ENCODE measurements at regions not wholly inside any gene's neighbourhood (a gene's known extent, or its start where the extent isn't known, plus 50 kb on each side); places are given as distances from the start of the nearest gene placed in this dataset.

DNA sequence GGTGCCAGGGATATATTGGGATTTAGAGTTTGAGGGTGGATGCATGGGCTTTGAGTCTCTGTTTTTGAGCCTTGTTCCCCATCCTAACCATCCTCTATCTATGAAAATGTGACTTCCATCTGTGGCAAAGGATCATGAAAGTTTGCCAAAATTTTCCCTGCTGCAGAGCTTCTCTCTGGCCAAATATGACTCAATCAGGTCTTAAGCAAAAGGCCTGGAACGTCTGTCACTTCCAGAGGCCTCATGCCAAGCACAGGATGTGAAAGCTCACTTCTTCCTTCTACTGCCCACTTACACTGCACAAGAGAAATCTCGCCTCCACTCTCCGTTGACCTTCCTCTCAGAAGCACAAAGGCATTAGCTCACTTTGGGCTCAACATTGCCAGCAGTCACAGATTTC is 696.9 kb upstream of the NRP1 start:
- Histone ChIP-seq H3K4me3 (replicated peaks; ENCODE audit: insufficient read depth, low read length) (no peak overlapping the region), H3K27me3 (ENCODE audit: insufficient read depth, poor library complexity, severe bottlenecking) (no peaks in the 10 kb centered on the region), H3K27ac (replicated peaks) (no peak overlapping the region)
- no peak for DNase-seq (ENCODE audit: low read depth in 1 of 2, low spot score in 1 of 2)
- TF ChIP-seq GABPA (IDR thresholded peaks at IDR 0.05; ENCODE audit: low read depth) (no peak), SPI1 (IDR thresholded peaks at IDR 0.05; ENCODE audit: borderline replicate concordance, low read depth) (no peak), POLR2AphosphoS5 (IDR thresholded peaks at IDR 0.05; ENCODE audit: low read depth) (no peak)
- TF ChIP-seq, protein P1, sequence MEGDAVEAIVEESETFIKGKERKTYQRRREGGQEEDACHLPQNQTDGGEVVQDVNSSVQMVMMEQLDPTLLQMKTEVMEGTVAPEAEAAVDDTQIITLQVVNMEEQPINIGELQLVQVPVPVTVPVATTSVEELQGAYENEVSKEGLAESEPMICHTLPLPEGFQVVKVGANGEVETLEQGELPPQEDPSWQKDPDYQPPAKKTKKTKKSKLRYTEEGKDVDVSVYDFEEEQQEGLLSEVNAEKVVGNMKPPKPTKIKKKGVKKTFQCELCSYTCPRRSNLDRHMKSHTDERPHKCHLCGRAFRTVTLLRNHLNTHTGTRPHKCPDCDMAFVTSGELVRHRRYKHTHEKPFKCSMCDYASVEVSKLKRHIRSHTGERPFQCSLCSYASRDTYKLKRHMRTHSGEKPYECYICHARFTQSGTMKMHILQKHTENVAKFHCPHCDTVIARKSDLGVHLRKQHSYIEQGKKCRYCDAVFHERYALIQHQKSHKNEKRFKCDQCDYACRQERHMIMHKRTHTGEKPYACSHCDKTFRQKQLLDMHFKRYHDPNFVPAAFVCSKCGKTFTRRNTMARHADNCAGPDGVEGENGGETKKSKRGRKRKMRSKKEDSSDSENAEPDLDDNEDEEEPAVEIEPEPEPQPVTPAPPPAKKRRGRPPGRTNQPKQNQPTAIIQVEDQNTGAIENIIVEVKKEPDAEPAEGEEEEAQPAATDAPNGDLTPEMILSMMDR (IDR thresholded peaks at IDR 0.05; ENCODE audit: insufficient read depth, low read length), result no peak
- TF ChIP-seq, protein P2, sequence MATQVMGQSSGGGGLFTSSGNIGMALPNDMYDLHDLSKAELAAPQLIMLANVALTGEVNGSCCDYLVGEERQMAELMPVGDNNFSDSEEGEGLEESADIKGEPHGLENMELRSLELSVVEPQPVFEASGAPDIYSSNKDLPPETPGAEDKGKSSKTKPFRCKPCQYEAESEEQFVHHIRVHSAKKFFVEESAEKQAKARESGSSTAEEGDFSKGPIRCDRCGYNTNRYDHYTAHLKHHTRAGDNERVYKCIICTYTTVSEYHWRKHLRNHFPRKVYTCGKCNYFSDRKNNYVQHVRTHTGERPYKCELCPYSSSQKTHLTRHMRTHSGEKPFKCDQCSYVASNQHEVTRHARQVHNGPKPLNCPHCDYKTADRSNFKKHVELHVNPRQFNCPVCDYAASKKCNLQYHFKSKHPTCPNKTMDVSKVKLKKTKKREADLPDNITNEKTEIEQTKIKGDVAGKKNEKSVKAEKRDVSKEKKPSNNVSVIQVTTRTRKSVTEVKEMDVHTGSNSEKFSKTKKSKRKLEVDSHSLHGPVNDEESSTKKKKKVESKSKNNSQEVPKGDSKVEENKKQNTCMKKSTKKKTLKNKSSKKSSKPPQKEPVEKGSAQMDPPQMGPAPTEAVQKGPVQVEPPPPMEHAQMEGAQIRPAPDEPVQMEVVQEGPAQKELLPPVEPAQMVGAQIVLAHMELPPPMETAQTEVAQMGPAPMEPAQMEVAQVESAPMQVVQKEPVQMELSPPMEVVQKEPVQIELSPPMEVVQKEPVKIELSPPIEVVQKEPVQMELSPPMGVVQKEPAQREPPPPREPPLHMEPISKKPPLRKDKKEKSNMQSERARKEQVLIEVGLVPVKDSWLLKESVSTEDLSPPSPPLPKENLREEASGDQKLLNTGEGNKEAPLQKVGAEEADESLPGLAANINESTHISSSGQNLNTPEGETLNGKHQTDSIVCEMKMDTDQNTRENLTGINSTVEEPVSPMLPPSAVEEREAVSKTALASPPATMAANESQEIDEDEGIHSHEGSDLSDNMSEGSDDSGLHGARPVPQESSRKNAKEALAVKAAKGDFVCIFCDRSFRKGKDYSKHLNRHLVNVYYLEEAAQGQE (IDR thresholded peaks at IDR 0.05; ENCODE audit: insufficient replicate concordance, low read depth), result no peak

DNA sequence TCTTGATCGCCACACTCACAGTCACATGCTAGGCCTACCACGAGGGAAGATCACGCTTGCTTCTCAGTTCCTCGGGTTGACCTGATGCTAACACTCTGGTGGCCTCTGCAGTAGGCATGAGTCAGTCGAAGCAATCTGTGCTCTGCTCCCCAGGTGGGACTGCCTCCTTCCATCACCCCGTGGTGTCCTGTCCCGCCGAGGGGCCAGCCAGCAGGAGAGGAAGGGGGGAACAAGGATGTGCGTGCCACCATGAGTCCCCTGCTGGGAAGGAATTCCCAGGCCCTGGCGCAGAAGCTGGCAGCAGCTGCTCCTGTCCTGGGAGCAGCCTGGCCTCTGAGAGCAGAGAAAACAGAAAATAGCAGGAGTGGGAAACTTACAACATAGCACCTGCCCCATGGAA is 695.0 kb upstream of the NRP1 start:
- H3K27me3 ChIP-seq (ENCODE audit: insufficient read depth, poor library complexity, severe bottlenecking), result no peaks in the 10 kb centered on the region
- H3K4me3 ChIP-seq (replicated peaks; ENCODE audit: insufficient read depth, low read length), result no peak overlapping the region
- no peak overlapping the region for H3K27ac ChIP-seq (replicated peaks)
- no peak for TF ChIP-seq SPI1 (IDR thresholded peaks at IDR 0.05; ENCODE audit: borderline replicate concordance, low read depth)
- TF ChIP-seq POLR2AphosphoS5 (IDR thresholded peaks at IDR 0.05; ENCODE audit: low read depth), result no peak
- TF ChIP-seq GABPA (IDR thresholded peaks at IDR 0.05; ENCODE audit: low read depth), result no peak
- TF ChIP-seq, protein P2 (IDR thresholded peaks at IDR 0.05; ENCODE audit: insufficient replicate concordance, low read depth), result no peak
- TF ChIP-seq, protein P1 (IDR thresholded peaks at IDR 0.05; ENCODE audit: insufficient read depth, low read length), result no peak
- no peak for DNase-seq (ENCODE audit: low read depth in 1 of 2, low spot score in 1 of 2)

DNA sequence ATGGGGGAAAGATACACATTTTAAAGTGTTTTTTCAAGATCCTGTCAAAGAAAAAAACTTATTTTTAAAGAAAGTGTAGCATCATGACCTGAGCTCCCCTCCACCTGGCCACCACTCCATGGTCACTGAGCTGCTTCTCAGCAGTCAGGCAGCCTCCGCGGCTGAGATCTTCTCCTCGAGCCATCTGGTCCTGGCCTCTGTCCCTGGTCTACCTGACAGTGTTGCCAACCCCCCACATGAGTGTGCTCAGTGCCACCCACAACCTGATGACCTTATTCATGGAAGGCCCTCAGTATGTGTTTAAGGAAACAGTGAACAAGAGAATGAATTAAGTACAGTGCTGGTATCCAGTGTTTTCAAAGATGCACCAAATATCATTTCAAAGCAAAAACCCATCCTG is 694.5 kb upstream of the NRP1 start:
- H3K27ac ChIP-seq (replicated peaks), result no peak overlapping the region
- TF ChIP-seq GABPA (IDR thresholded peaks at IDR 0.05; ENCODE audit: low read depth), result no peak
- TF ChIP-seq, protein P2 (IDR thresholded peaks at IDR 0.05; ENCODE audit: insufficient replicate concordance, low read depth), result no peak
- H3K27me3 ChIP-seq (ENCODE audit: insufficient read depth, poor library complexity, severe bottlenecking), result no peaks in the 10 kb centered on the region
- H3K4me3 ChIP-seq (replicated peaks; ENCODE audit: insufficient read depth, low read length), result no peak overlapping the region
- DNase-seq (ENCODE audit: low read depth in 1 of 2, low spot score in 1 of 2), result no peak

Measured in HL-60 (cell line).